GM19351 (cell line): ENCODE measurements at regions not wholly inside any gene's neighbourhood (a gene's known extent, or its start where the extent isn't known, plus 50 kb on each side); places are given as distances from the start of the nearest gene placed in this dataset.
"Not testable (repeated sequence)": the region's sequence is repeated elsewhere in the genome, so short reads cannot be mapped to it uniquely, and the experiment has no call there.

Experiments used
- ATAC-seq: cut with Tn5 transposase; IDR thresholded peaks from one replicate; pipeline ENCODE4 v1.9.1; 2021; ENCODE audit warnings: mild to moderate bottlenecking, moderate library complexity; ENCODE audit not compliant: unreplicated experiment

GRCh38 chr1:14371771-14372497 is 226.6 kb upstream of the KAZN start:
- no peak for ATAC-seq

GRCh38 chr1:14372526-14372925 is 226.0 kb upstream of the KAZN start:
- ATAC-seq: no peak

- ATAC-seq: no peak
Observed at GRCh38 chr1:14373081-14373758, 225.3 kb upstream of the KAZN start.

GRCh38 chr1:14375226-14375625 is 223.3 kb upstream of the KAZN start:
- no peak for ATAC-seq

GRCh38 chr1:14377386-14377785 is 221.1 kb upstream of the KAZN start:
- no peak for ATAC-seq

- ATAC-seq: no peak
Observed at GRCh38 chr1:14380408-14380807, 218.1 kb upstream of the KAZN start.

GRCh38 chr1:14390816-14391215 is 207.7 kb upstream of the KAZN start:
- ATAC-seq: no peak

GRCh38 chr1:14392161-14392858 is 206.2 kb upstream of the KAZN start:
- ATAC-seq: no peak

- ATAC-seq: no peak
Observed at GRCh38 chr1:14392859-14393365, 205.6 kb upstream of the KAZN start.

GRCh38 chr1:14396100-14396499 is 202.4 kb upstream of the KAZN start:
- no peak for ATAC-seq

GRCh38 chr1:14403961-14404645 is 194.4 kb upstream of the KAZN start:
- ATAC-seq: no peak

GRCh38 chr1:14404862-14405301 is 193.6 kb upstream of the KAZN start:
- no peak for ATAC-seq

- no peak for ATAC-seq
Observed at GRCh38 chr1:14412235-14412634, 186.2 kb upstream of the KAZN start.

GRCh38 chr1:14413819-14414490 is 184.5 kb upstream of the KAZN start:
- ATAC-seq: no peak

GRCh38 chr1:14415396-14415795 is 183.1 kb upstream of the KAZN start:
- no peak for ATAC-seq

- not testable (repeated sequence) for ATAC-seq
Observed at GRCh38 chr1:14419778-14420218, 178.7 kb upstream of the KAZN start.

- no peak for ATAC-seq
Observed at GRCh38 chr1:14420686-14421085, 177.8 kb upstream of the KAZN start.

GRCh38 chr1:14421295-14421976 is 177.0 kb upstream of the KAZN start:
- ATAC-seq: no peak

- ATAC-seq: no peak
Observed at GRCh38 chr1:14421977-14422609, 176.4 kb upstream of the KAZN start.
